Liver (tissue), 3 donors: ENCODE measurements at regions not wholly inside any gene's neighbourhood (a gene's known extent, or its start where the extent isn't known, plus 50 kb on each side); places are given as distances from the start of the nearest gene placed in this dataset.

Source experiments
- CTCF ChIP-seq: fragments of 150-350 bp; IDR thresholded peaks from 2 replicates; pipeline ENCODE4 v1.5.1; 2017; ENCODE audit warnings: improper control_type of control experiment, low read depth, low read length; ENCODE audit not compliant: missing input control
- JUND ChIP-seq, 2 donors: IDR thresholded peaks; 2 replicates each; pipeline ENCODE4 v1.6.1; 2016; ENCODE audit warnings: antibody characterized with exemption in 2 of 2
- donor health status: healthy.
- donor health status: healthy.

- TF ChIP-seq JUND (IDR thresholded peaks at IDR 0.05) (no peak), CTCF (no peak)
These were observed 955.2 kb downstream of the FSTL5 start for GRCh38 chr4:161208564-161208963.
